Stimulated activated CD4-positive, alpha-beta T cell treated with anti-CD3 and anti-CD28 coated beads, Interleukin-12 subunit alpha, Interleukin-12 subunit beta, amount 100 ng/mL, for 48 hours (primary cell): ENCODE measurements at regions not wholly inside any gene's neighbourhood (a gene's known extent, or its start where the extent isn't known, plus 50 kb on each side); places are given as distances from the start of the nearest gene placed in this dataset.

Experiments used
- DNase-seq, 3 donors: peaks; one replicate each; pipeline ENCODE4 v3.0.0-alpha.2; 2020; ENCODE audit warnings: low read depth in 2 of 3, low spot score in 1 of 3

DNA sequence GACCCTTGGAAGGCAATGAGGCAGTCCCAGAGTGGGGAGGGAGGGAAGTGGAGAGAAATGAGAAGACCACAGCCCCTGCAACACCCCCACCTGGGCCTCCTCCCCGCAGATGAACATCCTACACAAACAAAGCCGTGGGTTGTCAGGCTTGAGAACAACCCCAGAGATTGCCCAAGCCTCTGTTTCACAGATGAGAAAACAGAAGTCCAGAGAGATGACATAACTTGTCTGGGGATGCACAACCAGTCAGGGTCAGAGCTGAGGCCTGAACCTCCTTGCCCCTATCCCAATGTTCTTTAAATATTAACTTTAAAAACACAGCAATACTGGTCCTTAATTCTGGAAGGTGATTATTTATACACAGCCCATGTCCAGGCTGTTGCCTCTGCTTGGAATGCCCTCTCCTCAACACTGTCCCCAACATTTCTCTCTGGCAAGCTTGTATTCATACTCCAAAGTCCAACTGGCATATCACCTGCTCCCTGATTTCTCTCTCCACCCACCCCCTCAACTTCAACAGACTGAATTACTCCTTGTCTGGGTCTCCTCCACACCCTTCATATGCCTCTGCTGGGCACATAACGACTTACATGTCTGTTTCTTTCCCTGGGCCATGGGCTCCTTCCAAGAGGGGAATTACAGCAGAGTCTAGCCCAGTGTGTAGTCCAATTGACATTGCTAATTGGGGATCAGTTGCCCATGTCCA lies 135.5 kb upstream of the LRFN2 start:
- no peak for DNase-seq

DNA sequence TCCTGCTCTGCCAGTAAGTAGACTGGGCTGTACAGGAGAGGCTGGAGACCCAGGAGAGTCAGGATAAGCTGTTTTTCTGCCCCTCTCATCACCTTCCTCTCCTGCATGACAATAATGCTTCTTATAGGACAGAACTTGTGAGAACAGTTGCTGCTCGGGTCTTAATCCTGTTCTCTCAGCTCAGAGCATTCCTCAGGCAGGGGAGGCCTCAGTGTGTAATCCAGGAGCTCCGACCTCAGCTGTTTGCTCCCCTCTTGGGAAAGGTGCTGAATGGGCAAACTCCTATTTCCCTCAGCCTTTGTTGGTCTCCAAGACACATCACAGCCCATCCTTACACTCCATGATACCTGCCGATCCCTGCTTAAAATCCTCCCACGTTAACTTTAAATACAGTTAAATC lies 134.9 kb upstream of the LRFN2 start:
- DNase-seq, result no peak

DNA sequence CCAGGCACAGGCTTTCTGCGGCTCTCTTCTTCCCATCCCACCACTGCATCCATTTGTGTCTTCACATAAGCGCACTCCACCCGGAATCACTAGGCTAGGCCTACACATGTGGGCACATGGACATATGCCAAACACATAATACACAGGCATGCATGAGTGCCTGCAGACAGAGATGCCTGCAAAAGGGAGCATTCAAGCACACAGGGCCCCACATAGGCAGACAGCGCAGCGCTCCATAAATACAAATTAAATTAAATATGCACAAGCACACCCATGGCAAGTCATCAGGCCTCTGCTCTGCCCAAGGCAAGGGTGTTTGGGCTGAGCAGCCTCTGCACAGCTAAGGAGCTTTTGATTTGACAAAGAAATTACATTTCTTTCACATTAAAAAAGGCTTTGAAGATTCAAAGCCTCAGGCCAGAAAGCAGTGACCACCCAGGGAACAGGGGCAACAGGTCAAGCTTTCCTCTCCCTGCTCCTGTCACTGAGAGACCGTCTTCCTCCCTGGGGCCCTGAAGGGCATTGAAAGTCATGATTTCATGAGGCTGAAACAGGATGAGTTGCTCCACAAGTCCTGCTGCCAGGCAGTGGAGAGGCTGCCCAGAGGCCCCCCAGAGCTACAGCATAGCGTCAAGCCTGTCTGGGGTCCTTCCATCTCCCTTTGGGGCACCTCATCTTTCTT lies 134.2 kb upstream of the LRFN2 start:
- DNase-seq, result no peak

DNA sequence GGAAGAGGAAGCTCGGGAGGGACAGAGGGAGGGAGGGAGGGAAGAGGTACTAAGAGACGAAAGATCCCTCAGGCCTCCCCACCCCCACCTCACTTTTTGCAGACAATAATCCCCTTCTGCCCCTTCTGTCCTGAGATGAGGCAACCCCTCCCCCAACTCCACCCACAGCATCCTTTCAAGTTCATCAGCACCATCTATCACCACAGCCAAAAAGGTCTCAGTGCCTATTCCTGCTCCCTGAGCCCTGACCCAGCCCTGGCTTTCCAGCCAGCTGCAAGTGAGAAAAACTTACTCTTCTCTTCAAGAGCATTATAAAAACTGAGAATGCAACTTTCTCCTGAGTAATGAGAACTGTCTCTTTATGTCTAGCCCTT lies 133.2 kb upstream of the LRFN2 start:
- DNase-seq, result no peak

DNA sequence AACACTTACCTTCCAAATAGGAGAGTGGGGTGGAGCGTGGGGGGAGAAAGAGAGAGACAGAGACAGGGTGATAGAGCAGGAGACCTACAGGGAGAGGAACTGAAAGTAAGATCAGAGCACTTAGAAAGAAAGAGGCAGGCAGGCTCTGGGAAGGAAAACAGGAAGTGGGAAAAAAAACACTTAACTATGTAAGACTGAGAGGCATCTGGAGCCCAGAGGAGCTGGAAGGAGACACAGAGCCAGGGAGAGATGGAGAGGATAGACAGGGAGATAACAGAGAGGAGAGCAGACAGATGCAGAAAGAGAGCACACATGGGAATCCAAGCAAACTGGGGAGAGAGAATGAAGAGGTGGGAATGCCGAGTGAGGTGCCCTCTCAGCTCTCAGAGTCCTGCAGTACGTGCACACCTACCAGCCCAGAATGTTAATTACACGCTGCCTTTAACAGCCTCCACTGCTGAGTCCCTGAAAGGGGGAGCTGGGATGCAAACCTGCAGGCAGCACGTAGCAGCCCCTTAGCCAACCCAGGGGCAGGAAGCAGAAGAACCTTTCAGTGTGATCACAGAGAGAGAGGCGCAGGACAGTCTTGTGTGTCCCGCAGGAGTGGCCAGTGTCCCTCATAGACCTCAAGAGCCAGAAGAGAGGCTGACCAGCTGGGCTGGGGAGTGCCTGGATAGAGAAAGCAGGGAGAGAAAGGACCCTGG lies 132.7 kb upstream of the LRFN2 start:
- no peak for DNase-seq

DNA sequence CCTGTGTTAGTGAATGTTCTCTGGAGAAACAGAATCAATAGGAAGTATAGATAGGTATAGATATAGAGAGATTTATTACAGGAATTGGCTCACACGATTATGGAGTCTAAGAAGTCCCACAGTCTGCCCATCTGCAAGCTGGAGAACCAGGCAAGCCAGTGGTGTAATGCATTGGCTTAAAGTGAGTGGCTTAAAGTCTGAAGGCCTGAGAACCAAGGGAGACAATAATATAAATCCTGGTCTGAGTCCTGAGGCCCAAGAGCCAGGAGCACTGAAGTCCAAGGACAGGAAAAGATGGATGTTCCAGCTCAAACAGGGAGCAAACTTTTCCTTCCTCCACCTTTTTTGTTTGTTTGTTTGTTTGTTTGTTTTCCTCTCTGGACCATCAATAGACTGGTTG lies 131.2 kb upstream of the LRFN2 start:
- no peak for DNase-seq

DNA sequence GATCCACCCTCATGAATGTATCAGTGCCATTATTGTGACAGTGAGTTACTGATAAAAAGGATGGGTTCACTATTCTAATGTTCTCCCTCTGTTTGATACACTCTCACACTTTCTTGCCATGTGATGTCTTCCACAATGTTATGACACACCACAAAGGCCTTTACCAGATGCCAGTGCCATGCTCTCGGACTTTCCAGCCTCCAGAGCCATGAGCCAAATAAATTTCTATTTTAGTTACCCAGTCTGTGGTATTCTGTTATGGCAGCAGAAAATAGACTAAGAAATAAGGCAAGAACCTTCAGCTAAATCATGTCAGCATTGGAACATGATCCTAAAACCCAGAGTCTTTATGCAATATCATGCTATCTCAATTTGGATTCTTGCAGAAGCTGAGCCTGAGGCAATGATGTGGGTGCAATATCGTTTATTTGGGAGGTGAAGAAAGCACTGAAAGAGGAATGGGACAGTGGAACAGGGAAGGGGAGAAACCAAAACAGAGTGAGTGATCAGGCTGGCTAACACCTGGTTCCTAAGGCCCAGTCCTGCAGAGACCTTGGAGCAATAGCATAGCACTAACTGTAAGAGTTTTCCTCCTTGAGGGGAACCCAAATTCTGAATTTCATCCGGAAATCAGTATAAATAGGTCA lies 130.4 kb upstream of the LRFN2 start:
- no peak for DNase-seq

DNA sequence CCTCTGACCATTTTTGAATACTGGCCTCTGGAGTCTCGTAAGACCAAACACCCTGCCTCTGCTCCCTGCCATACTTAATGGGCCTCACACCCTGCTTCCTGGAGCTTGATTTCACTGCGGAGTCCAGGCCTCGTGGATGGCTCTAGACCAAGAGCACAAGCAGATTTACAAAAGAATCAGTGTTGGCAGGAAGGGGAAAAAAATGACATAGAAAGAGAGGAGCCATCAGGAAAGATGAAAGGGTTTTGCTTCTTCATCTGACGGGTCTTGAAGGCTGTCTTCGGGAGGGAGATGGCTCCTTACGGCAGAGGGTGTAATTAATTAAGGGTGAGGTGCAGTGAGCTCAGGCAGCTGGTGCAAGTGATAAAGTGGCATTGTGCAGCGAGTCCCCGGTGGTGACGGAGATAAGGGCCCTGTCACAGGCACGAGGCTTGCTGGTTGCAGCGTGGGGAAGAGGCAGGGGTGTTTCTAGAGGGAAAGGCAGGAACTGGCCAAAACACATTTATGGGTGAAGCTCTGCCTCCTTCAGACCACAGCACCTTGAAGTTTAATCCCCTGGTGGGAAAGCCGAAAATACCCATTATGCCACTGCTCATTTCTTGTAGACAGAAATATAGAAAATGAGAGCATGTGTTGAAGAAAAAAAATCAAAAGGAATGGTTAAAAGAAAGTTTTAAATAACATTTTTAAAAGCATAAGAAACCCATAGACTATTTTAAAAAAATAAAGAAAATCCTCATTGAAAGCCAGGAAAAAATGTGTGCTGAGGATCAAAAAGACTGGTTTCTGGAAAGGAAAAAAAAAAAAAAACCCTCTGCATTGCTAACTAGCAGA lies 128.6 kb upstream of the LRFN2 start:
- no peak for DNase-seq

DNA sequence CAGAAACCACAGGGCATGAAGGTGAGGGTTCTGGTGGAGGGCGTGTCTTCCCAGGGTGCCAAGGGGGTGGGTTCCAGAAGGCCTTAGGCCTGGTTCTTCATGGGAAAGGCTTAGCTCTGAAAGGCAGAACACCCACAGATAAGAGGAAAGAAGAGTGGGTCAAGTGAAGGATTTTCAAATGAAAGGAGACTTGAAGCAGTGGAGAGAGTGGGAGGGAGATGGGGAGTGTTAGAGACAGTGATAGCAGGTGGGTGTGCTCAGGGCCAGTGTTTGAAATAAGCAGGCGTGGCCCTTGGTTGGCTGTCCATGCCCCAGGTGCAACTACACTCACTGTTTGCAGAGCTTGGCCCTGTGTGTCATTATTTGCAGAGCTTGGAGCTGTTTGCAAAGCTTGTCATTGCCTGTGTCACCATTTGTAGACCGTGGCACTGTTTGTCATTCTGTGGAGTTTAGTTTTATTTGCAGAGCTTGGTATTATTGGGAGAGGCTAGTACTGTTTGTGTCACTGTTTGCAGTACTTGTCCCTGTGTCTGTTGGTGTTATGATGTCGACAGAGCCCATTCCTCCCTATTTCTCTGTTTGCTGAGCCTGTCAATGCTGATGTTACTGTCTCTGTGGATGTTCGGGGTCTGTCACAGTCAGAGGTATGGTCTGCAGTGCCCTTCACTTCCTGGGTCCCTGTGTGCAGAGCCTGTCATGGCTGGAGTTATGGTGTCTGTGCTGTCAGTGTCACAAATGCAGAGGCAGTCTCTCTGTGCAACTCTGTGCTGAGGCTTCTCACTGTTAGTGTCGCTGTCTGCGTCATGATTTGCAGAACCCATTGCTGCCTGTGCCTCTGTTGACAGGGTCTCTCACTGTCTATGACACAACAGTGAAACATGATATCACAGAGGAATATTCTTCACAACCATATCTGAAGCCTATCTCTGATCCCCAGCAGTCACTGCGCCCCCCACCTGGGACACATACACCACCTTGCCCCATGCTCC lies 127.7 kb upstream of the LRFN2 start:
- DNase-seq, result no peak

DNA sequence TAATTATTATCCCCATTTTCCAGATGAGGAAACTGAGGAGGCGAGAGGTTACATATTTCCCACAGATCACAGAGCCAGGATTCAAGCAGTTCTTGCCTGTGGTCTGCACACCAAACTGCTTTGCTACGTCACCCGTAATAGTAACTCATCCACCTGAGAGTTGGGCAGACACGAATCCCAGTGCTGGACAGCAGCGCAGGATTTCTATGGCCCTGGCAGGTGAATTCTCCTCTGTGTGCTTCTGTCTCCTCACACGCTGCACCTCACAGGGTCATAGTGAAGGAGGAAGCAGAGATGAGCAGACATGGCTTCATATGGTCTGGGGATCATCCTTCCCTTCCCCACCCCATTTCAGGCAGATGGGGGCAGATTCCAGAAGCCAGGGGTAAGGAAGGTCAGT lies 127.0 kb upstream of the LRFN2 start:
- no peak for DNase-seq

DNA sequence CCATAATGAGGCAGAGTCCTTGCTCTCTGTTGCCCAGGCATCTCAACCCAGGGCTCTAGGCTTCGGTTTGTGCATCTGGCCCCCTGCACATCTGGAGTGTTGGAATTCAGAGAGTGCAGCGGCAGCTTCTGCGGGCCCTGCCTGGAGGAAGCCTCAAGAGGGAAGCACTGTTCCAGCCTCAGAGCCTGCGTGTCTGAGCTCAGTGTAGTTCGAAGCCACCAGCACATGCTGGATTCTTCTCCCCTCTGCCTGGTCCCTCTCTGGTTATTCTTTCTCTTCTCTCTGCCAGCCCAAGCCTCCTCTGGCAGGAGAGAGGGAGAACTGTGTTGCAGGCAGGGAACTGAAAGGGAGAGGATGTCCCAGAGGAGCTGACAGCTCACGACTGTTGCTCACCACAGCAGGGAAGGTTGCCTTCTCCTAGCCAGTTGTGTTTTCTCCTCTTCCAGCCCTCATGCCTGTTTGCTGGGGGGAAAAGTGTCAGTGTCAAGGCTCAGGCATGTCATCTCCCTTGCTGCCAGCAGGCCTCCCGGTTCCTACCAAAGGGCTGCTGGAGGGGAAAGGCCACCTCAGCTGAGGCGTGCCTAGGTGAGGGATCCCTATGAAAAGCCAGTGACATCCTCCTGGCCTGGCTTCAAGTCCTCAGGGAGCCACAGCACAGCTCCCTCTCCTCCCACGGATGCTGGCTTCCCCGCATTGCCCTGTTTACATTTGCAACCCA lies 126.0 kb upstream of the LRFN2 start:
- no peak for DNase-seq

DNA sequence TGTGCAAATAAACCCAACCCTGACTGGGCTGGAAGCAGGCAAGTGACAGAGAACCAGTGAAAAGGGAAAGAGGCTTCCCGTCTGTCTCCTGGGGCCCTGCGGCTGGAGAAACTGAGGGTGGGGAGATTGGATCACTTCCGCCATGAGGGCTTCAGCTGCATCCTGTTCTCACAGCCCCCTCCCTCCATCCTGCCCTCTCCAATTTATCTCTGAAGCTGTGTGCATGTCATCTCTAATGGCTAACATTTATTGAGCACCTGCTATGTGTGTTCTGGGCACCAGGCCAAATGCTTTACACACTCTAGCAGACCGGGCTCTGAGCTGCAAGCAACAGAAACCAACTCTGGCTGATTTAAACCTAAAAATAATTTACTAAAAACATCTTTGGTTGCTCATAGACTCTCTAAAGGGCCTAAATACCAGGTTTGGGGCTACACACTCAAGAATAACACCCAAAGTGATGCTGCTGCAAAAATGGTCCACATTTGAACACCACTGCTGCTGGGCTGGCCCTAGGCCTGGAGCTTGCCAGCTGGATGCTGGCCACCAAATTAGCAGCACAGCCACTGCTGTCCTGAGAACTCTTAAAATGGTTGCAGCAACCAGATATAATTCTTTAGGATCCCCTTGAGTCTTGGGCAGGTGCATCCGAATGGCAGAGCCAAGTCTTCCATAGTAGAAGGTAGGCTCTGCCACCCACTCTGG lies 123.6 kb upstream of the LRFN2 start:
- DNase-seq, result no peak

DNA sequence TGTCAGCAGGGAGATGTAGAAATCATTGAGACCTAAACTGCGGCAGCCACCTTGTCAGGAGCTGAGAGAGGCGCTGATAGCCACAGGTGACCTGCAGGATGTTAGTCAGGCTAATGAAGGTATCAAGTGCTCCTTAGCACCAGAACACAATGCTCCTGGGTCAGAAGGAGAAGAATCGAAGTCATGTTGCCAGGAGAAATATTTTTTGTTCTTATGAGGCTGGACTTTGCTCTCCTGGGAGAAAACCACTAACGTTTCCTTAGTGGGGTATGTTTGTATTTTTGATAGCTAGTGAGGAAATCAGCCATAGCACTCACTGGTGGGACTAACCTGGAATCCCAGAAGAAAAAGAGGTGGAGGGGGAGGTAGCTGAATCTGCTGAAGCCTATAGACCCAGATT lies 120.9 kb upstream of the LRFN2 start:
- DNase-seq, result no peak

DNA sequence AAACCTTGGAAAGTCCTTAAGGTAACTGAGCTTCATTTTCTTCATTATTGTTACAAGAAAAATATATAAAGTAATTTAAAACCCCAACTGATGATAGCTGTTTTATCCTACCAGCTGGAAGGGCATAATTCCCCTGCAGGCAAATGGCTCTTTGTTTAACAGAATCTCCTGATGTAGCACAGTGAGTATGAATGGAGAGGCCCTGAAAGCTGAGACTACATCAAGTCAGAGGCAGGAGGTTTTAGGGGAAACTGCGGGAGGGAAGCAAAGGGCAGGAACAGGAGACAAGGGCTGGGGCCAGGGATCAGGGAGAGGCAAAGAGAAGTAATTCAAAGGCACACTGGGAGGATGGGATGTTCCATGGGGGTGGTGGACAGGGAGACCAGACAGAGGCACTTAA lies 119.0 kb upstream of the LRFN2 start:
- DNase-seq, result no peak

DNA sequence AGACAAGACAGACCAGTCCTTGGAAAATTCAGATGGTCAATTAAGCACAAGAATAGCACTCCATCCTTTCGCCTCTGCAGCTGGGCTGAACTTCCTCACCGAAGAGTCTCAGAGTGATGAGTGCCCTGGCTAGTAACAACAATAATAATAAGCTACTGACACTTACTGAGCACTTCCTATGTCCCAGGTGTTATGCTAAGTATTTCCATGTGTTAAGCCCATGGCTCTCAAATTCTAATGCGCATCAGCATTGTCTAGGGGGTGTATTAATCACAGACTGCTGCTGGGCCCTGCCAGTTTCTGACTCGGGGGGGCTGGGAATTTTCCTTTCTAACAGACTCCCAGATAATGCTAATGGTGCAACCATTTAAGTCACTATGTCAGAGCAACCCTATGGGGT lies 118.2 kb upstream of the LRFN2 start:
- no peak for DNase-seq

DNA sequence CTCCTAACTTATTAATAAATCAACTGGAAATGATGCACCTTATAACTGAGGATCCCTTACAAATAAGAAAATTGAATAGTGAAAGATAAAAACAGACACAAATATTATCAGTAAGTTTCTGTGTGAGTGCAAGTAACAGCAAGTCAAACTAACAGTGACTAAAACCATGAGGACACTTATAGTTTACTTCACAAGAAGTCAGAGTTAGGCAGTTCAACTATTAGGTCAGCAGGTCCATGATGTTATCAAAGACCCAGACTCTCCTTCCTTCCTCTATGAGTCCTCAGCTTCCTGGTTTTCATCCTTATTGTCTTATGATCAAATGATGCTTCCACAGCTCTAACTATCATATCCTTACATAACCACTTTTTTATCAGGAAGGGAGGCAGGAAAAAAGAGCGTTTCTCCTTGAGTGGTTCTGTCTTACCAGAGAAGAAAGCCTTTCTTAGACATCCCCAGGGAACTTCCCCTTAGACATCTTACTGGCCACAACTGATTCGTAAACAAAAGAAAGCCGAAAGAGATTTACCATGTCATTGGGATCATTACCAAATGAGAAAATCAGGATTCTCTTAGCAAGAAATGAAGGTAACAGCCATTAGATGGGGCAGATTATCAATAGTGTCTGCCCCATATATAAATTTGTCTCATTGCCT lies 114.3 kb upstream of the LRFN2 start:
- DNase-seq, result no peak

DNA sequence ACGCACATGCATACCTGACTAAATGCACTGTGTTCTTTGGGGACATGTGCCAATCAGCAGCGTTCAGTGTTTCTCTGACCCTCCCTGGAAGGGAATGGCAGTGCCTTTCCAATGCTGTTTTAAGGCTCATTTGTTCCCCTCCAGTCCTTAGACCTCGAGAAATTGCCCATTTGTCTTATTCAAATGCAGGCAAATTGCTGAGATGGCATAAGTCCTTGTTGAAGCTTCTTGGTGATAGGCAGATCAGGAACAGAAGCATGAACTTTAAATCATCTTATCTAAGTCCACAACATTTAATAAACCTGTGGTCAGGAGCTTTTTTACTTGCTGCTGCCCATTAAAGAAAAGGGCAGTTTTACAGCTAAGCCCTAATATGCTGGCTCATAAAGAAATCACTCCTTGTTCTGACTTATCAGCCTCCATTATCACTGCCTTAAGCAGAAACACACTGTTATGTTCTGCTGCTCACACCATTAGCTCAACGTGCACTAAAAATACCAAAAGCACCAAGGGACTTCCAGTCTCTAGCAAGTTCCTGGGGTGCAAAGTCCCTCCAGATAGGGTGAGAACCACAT lies 112.9 kb upstream of the LRFN2 start:
- no peak for DNase-seq
